ENCODE measurements at regions not wholly inside any gene's neighbourhood (a gene's known extent, or its start where the extent isn't known, plus 50 kb on each side); places are given as distances from the start of the nearest gene placed in this dataset.
"Not testable (repeated sequence)": the region's sequence is repeated elsewhere in the genome, so short reads cannot be mapped to it uniquely, and the experiment has no call there.

DNA sequence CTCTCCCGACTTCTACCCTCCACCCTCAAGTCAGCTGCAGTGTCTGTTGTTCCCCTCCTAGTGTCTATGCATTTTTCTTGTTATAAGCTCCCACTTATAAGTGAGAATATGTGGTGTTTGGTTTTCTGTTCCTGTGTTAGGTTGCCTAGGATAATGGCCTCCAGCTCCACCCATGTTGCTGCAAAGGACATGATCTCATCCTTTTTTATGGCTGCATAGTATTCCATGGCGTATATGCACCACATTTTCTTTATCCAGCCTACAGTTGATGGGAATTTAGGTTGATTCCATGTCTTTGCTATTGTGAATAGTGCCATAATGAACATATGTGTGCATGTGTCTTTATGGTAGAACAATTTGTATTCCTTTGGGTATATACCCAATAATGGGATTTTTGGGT lies 80.7 kb downstream of the SPTSSA start:
- not testable (repeated sequence) for DNase-seq (ENCODE audit: low read depth in 2 of 2)

DNA sequence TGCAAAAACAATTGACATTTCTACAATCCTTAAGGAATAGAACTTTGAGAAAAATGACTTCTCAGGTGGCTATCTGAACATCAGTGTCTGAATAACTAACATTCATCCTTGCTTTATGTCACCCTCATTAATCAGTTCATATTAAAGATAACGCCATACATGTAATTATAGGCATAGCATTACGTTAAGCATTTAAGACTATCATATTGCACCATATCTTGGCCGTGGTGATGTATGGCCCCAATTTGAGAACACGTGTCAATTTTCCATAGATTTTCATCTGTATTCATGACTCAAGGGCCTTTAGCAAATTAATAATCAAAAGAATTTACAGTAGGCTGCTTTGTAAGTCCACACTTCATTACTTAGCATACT lies 81.6 kb downstream of the SPTSSA start:
- DNase-seq (ENCODE audit: low read depth in 2 of 2): no peak

DNA sequence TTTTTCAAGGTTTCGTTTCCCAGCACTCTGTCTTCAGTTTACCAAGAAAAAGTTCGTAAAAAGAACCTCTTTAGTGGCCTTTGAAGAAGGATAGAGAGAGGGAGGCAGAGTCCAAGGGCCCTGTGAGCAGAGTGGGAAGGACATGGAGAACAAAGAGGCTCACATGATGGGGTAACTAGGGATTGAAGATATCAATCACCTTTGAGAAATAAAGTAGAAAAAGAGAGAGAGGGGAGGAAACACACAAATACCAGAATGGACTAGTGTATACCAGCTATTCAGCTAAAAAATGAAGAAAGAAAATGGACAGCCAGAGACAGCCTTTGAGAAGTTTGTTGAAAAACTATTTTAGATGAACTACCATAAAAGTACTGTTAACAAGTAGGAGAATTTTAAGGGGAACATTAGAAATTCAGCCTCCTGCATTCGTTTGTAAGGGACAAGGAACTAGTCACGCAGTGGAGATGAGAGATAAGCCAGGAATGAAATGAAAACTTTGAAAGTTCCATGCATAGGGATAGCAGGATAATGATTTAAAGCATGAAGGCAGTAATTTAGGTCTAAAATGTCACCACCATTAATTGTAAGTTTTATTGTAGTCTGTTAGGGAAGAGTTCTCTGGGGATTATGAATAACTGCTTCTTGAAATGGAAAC lies 82.1 kb downstream of the SPTSSA start:
- DNase-seq (ENCODE audit: low read depth in 2 of 2): no peak

DNA sequence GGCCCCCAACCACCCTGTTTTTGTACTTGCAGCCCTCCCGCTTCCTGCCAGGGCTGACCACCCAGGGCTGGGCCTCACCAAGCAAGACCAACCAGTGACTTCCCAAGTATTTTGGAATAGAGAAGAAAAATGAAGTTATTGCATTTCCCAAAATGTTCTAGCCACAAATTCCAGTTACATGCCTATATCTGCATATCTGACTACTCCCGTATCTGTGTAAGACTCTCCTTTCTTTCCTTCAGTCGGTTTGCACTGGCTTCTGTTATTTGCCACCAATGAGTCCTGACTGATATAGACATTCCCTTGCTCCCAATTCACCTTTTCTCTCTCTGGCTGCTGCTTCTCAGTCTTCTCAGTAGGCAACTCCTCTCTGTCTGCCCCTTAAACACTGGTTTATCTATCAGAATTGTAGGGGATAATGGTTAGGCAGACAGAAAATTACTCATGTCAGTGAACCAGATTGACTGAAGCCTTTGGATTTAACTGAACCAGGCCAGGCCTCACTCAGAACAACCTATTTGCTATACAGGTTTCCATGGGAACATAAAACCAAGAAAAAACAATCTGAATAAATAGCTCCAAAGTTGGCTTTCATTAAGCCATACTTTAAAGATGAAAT lies 85.3 kb downstream of the SPTSSA start:
- DNase-seq (ENCODE audit: low read depth in 2 of 2): no peak

DNA sequence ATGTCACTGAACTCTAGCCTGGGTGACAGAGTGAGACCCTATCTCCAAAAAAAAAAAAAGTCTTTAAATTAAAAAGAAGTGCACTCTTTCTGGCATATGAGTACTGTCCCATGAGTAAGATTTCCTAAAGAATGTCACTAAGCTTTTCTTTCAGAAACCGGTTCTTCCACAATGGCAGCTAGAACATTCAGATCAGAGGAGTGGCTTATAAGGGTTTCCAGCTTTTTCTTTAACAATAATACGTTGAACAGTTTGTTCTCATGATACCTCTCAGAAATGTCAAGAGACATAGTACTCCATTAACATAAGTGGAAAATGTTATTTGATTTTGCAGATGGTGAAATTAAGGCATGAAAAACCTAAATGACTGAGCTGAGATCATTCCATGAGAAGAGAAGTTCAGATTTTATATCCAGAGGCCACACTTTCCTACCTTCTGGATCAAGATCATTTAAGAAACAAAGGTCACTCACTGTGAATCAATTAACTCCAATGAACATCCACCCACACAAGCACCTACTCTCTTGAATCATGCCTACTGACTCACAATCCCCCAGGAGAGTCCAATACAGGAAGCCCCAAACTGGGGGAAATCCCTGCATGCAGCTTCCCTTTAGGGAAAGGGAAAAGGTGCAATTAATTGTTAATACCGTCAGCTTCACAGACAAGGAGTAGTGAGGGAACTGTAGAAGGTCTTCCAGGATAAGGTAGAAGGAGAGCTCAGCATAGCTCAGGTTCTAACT lies 86.9 kb downstream of the SPTSSA start:
- no peak for DNase-seq (ENCODE audit: low read depth in 2 of 2)

DNA sequence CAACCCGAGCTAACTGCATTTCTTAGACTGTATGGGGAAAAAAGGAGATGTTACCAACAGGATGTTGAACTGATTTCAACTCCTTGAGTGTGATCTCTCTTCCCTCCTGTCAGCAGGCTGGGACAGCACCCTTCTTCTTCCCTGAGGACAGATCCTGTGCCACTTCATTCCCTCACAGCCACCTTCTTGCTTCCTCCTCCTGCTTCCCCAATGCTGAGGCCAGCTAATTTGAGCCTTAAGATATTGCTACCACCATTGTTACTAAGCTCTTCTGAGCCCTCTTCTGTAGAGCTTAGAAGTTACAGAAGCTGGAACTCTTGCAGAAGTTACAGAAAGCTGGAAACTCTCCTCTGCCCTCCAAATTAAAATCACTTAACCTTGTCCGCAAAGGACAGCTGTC lies 88.8 kb downstream of the SPTSSA start:
- DNase-seq (ENCODE audit: low read depth in 2 of 2): no peak

DNA sequence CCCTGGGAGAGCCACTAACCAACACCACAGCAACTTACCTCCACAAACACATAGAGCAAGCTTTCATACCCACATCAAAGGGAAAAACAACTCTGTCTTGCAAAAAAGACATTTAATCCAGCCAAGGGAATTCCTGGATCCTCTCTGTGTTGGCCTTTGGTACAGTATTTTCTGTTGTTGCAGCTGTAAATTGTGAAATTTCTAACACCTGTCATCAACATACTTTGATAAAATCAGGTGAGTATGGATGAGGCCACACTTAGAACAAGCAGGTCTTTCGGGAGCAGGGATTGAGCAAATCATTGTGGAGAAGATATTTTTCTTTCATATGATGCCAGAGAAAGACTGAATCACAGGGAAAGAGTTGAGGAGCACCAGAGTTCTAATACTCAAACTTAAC lies 89.3 kb downstream of the SPTSSA start:
- DNase-seq (ENCODE audit: low read depth in 2 of 2): no peak

DNA sequence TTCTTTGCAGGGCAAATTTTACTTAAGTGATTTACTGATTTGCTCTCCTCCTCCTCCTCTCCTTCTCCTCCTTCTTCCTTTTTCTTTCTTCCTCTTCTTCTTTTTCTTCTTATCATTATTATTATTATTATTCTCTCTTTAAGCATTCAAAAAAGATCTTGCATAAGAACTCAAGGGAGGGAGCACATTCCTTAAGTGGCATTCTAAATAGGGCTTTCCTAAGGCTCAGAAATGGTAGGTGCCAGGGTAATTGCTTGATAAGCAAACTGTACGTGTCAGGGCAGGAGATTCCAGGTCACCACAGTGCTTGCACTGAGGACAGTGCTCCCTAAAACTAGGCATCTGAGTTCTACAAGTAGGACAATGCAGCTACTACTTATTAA lies 92.4 kb downstream of the SPTSSA start:
- no peak for DNase-seq (ENCODE audit: low read depth in 2 of 2)

DNA sequence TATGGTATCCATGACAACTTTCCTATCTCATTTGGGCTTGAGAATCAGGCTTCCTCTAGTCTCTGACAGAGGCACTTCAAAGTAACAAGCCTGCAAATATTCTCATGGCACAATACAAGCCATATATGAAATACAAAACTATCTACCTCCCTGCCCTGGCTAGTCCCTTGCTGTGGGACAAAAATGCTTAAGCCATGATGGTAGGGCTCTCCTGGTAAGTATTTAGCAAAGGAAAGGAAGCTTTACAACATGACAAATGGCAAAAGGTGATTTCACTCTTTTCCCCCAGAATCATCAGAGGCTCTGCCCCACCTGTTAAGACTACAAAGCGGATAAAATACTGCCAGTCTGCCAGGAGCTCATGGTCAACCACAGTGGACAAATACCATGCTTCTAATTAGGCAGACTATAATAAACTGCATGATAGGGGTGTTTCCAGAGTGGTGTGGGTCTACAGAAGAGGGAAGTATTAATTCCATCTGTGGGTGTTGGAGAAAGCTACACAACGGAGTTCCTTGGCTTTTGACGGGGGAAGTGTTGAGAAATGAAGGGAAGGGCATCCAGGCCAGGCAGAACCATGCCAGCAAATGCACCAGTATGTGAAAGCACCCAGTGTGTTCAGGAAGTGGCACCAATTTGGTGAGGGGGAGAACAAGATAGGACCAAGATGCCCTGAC lies 92.9 kb downstream of the SPTSSA start:
- DNase-seq (ENCODE audit: low read depth in 2 of 2): no peak

DNA sequence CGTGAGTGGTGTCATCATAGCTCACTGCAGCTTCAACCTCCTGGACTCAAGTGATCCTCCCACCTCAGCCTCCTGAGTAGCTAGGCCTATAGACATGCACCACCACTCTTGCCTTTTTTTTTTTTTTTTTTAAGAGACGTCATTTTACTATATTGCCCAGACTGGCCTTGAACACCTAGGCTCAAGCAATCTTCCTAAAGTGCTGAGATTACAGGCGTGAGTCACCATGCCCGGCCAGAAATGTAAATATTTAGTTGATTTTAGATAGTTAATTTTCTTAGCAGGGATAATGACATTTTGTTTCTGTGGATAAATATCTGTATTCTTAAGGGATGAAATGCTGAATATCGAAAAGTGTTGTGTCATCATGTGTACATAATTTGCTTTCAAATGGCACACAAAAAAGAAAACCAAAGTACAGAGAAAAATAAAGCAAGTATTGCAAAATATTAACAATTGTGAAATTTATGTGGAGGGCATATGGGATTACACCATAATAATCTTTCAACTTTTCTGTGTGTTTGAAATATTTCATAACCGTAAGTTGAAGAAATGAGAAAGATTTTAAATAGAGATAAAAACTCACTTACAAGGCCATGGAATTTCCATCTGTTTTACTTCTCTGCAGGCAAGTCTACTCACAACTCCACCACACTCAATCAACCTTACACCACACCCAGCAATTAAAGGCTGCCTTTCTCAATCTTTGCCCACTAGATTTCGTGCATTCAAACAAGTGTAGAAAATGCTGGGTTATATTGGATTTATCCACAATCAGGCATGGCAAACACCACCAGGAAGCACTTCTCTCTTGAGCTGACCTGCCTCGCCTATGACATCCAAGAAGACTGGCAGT lies 93.7 kb downstream of the SPTSSA start:
- no peak for DNase-seq (ENCODE audit: low read depth in 2 of 2)

DNA sequence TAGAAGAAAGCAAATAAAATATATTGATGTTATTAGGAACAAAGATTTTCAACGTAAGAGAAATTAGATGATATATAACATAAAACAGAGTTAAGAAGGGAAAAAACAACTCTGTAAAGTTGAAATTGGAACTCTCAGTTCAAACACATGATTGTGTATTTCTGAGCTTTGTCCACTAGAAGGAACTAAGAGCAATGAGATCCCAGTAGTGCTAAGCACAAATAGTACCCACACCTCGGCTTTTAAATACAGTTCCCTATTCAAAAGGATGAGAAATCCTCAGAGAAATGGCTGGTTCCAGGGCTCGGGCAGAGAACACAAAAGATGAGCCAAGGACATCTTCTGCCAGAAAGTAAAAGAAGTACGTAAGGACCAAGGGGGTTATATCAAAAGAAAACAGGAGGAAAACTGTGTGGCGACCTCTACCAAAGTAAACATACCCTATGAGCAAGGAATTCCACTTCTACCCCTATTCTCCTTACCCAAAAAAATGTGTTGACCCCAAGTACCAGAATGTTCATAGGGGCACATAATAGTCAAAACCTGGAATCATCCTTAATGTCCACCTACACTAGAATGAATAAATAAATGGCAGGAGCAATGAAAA lies 96.6 kb downstream of the SPTSSA start:
- DNase-seq (ENCODE audit: low read depth in 2 of 2): peak; percentile 1 to 21

DNA sequence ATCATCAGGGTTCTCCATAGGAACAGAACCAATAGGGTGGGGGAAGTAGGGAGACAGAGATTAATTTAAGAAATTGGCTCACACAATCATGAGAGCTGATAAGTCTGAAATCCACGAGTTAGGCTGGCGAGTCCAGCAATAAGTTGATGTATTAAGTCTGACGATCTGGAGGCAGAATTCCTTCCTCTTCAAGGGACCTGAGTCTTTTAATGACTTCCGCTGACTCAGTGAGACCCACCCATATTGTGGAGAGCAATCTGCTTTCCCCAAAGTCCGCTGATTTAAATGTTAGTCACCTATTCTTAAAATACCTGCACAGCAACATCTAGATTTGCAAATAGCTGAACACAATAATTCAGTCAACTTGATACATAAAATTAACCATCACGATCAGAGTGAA lies 97.8 kb downstream of the SPTSSA start:
- no peak for DNase-seq (ENCODE audit: low read depth in 2 of 2)

DNA sequence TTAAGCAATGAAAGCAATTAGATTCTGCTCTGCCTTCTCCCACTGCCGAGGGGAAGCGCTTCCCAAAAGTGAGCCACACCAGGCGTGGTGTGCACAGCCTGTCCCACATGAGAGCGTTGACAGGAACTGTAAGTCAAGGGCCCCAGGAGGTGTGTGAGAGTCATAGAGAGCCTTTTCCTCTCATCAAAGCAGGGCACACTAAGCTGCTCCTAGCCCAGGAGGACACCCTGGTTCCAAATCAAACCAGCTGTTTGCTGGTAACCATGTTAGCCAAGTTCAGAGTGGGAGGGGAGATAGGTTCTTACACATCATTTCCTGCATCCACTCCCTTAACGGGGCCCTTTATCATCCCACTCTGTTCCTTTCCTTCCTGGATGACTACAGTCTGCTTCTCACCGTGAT lies 98.3 kb downstream of the SPTSSA start:
- no peak for DNase-seq (ENCODE audit: low read depth in 2 of 2)

DNA sequence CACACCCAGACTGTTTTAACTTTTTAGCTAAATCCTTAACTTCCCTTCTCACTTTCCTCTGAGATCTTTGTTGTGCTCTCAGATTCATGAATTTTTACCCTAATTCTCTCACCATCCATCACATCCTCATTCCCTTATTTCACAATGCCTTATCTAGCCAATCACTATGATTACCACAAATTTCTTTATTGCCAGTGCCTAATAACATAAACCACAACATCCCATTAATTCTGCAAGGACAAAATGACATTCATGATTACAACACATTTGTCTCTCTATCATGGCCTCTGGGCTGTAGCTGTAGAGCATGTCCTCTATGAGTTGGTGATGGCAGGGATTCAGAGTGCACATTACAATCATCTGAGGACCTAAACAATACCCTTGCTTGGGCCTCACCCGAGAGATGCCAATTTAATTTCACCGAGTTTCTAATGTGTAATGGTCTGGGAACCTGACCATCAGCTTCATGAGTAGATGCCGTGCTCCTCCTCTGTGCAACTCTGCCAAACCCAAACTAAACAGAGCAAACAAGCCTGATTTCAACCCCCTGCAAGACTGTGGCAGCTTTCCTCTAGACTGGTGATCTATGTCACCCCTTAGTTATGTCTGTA lies 99.3 kb downstream of the SPTSSA start:
- DNase-seq (ENCODE audit: low read depth in 2 of 2): no peak

DNA sequence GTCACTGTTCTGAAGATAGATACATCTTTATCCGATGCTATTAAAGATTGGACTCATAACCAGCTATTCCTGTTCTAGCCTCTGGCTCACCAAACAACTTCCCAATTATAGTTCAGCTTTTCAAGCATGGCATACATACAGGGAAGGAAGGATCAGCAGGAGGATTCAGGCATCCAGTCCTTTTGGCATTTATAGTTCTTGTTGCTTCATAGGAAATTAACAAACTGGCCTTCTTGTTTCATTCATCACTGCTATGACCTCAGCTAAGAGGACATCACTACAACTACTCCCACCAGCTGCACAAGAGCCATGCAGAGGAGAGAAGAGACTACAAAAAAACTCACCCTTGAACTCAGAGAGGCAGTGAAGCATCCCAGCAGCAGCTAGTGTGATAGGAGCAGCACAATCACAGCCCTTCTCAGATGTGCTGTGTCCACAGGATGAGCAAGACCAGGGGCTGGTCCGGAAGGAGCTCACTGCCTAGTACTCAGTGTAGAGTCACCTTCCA lies 100.5 kb downstream of the SPTSSA start:
- DNase-seq (ENCODE audit: low read depth in 2 of 2): no peak

DNA sequence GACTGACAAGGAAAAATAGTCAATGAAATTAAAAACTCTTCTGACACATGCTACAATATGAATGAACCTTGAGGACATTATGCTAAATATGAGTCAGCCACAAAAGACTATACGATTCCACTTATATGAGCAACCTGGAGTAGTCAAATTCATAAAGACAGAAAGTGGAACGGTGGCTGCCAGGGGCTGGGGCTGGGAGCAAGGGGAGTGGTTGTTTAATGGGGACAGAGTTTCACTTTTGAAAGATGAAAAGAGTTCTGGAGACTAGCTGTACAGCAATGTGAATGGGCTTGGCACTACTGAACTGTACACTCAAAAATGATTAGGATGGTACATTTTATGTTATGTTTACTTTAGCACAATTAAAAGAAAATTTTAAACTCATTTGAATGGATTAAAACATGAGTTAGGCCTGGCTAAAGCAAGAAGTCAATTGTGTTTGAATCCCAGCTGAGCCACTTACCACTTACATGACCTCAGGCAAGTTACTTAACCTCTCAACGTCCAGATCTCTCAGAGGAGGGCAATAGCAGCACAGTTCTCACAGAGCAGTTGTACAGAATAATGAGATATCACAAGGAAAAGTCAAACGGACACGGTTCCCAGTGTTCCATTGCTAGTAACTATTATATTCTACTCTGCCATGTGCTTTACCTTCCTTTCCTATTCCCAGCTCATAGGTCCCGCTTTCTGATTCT lies 102.5 kb downstream of the SPTSSA start:
- no peak for DNase-seq (ENCODE audit: low read depth in 2 of 2)

DNA sequence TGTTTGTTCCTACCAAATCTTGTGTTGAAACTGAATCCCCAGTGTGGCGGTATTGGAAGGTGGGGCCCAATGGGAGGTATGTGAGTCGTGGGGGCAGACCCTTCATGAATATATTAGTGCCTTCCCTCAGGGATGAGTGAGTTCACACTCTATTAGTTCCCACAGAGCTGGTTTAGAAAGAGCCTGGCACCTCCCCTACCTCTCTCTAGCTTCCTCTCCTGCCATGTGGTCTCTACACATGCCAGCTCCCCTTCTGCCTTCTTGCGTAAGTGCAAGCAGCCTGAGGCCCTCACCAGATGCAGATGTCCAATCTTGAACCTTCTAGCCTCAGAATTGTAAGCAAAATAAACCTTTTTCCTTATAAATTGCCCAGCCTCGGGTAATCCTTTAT lies 105.8 kb downstream of the SPTSSA start:
- no peak for DNase-seq (ENCODE audit: low read depth in 2 of 2)

DNA sequence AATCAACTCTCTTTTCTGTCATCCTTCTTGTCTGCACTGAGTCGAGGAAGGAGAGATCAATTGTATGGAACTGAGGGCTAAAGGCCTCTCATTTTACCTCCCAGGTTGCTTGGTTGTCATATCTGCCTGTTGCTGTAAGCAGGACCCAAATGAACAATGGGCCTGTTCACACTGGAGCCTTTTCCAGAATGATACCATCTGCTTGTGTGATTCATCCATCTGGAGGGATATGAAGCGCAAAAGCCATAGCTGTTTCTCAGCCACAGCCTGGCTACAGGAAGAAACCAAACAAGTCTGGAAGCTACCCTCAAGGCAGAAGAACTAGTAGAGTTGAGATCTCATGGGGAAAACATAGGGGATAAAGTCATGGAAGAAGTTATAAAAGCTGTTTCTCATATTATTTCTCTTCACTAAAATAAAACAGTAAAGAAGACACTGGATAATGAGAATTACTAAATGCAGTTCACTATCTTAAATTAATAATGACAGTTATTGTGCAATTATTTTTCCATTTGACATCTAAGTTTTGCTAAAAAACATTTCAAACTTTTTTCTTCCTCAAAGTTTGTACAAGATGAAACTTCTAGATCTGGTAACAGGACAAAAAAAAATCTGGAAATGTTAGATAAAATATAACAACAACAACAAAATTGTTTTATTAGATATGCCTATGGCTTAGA lies 106.3 kb downstream of the SPTSSA start:
- peak in 1 of 2 donors; percentile 23 for DNase-seq (ENCODE audit: low read depth in 2 of 2)

DNA sequence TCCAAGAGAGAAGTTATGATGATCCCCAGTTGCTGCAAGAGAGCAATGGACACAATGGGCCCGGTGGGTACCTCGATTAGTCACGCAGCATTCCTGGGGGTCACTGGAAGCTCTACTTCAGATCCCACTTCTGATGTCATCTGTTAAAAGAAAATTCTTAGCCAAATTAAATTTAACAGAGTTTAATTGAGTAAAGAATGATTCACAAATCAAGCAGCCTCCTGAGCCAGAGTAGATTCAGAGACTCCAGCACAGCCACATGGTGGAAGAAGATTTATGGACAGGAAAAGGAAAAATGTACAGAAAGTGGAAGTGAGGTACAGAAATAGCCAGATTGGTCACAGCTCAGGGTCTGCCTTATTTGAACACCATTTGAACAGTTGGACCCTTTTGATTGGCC lies 107.5 kb downstream of the SPTSSA start:
- DNase-seq (ENCODE audit: low read depth in 2 of 2): no peak

Measured in dermis microvascular lymphatic vessel endothelial cell (primary cell).